ENCODE measurements at regions not wholly inside any gene's neighbourhood (a gene's known extent, or its start where the extent isn't known, plus 50 kb on each side); places are given as distances from the start of the nearest gene placed in this dataset.
A peak's percentile ranks its signal among the peaks of the same experiment; 100 is the strongest.
"Not testable (repeated sequence)": the region's sequence is repeated elsewhere in the genome, so short reads cannot be mapped to it uniquely, and the experiment has no call there.

GRCh38 chr19:33866696-33867095 is 70.0 kb downstream of the KCTD15 start:
- in situ Hi-C loops (cut with HindIII; ENCODE audit: low pct_unique_long_range_greater_than_20kb, low sequenced_read_pairs), result no loop called here
- no peak for DNase-seq (ENCODE audit: low read depth, low spot score)

GRCh38 chr19:33868076-33868735 is 71.5 kb downstream of the KCTD15 start:
- DNase-seq (ENCODE audit: low read depth, low spot score), result no peak
- in situ Hi-C loops (cut with HindIII; ENCODE audit: low pct_unique_long_range_greater_than_20kb, low sequenced_read_pairs), result no loop called here

GRCh38 chr19:33868788-33869412 is 72.2 kb downstream of the KCTD15 start:
- in situ Hi-C loops (cut with HindIII; ENCODE audit: low pct_unique_long_range_greater_than_20kb, low sequenced_read_pairs), result no loop called here
- DNase-seq (ENCODE audit: low read depth, low spot score), result peak; percentile 28

GRCh38 chr19:33870298-33870932 is 73.7 kb downstream of the KCTD15 start:
- DNase-seq (ENCODE audit: low read depth, low spot score); in situ Hi-C loops (cut with HindIII; ENCODE audit: low pct_unique_long_range_greater_than_20kb, low sequenced_read_pairs): not testable (repeated sequence)

GRCh38 chr19:33871605-33872004 is 74.9 kb downstream of the KCTD15 start:
- in situ Hi-C loops (cut with HindIII; ENCODE audit: low pct_unique_long_range_greater_than_20kb, low sequenced_read_pairs), result no loop called here
- DNase-seq (ENCODE audit: low read depth, low spot score), result no peak

GRCh38 chr19:33872445-33873320 is 76.0 kb downstream of the KCTD15 start:
- in situ Hi-C loops (cut with HindIII; ENCODE audit: low pct_unique_long_range_greater_than_20kb, low sequenced_read_pairs), result no loop called here
- no peak for DNase-seq (ENCODE audit: low read depth, low spot score)

GRCh38 chr19:33875071-33875470 is 78.4 kb downstream of the KCTD15 start:
- in situ Hi-C loops (cut with HindIII; ENCODE audit: low pct_unique_long_range_greater_than_20kb, low sequenced_read_pairs), result no loop called here
- no peak for DNase-seq (ENCODE audit: low read depth, low spot score)

GRCh38 chr19:33876192-33876591 is 79.5 kb downstream of the KCTD15 start:
- in situ Hi-C loops (cut with HindIII; ENCODE audit: low pct_unique_long_range_greater_than_20kb, low sequenced_read_pairs), result no loop called here
- no peak for DNase-seq (ENCODE audit: low read depth, low spot score)

GRCh38 chr19:33878030-33878544 is 81.4 kb downstream of the KCTD15 start:
- in situ Hi-C loops (cut with HindIII; ENCODE audit: low pct_unique_long_range_greater_than_20kb, low sequenced_read_pairs), result no loop called here
- peak; percentile 60 for DNase-seq (ENCODE audit: low read depth, low spot score)

- in situ Hi-C loops (cut with HindIII; ENCODE audit: low pct_unique_long_range_greater_than_20kb, low sequenced_read_pairs), result no loop called here
- DNase-seq (ENCODE audit: low read depth, low spot score), result no peak
These were observed 82.5 kb downstream of the KCTD15 start for GRCh38 chr19:33878910-33879810.

- in situ Hi-C loops (cut with HindIII; ENCODE audit: low pct_unique_long_range_greater_than_20kb, low sequenced_read_pairs), result no loop called here
- peak; percentile 91 for DNase-seq (ENCODE audit: low read depth, low spot score)
These were observed 83.3 kb downstream of the KCTD15 start for GRCh38 chr19:33879818-33880575.

- DNase-seq (ENCODE audit: low read depth, low spot score), result no peak
These were observed 87.3 kb downstream of the KCTD15 start for GRCh38 chr19:33883859-33884519.

GRCh38 chr19:33885236-33885635 is 88.6 kb downstream of the KCTD15 start:
- DNase-seq (ENCODE audit: low read depth, low spot score), result no peak
- in situ Hi-C loops (cut with HindIII; ENCODE audit: low pct_unique_long_range_greater_than_20kb, low sequenced_read_pairs), result no loop called here

More at GRCh38 chr19:33883859-33884519, 87.3 kb downstream of the KCTD15 start:
- in situ Hi-C loops (cut with HindIII; ENCODE audit: low pct_unique_long_range_greater_than_20kb, low sequenced_read_pairs), result no loop called here

- in situ Hi-C loops (cut with HindIII; ENCODE audit: low pct_unique_long_range_greater_than_20kb, low sequenced_read_pairs), result no loop called here
- DNase-seq (ENCODE audit: low read depth, low spot score), result no peak
These were observed 91.2 kb downstream of the KCTD15 start for GRCh38 chr19:33887891-33888290.

- no peak for DNase-seq (ENCODE audit: low read depth, low spot score)
These were observed 92.0 kb downstream of the KCTD15 start for GRCh38 chr19:33888665-33889064.

GRCh38 chr19:33890569-33890968 is 93.9 kb downstream of the KCTD15 start:
- no peak for DNase-seq (ENCODE audit: low read depth, low spot score)
- in situ Hi-C loops (cut with HindIII; ENCODE audit: low pct_unique_long_range_greater_than_20kb, low sequenced_read_pairs), result no loop called here

More at GRCh38 chr19:33888665-33889064, 92.0 kb downstream of the KCTD15 start:
- in situ Hi-C loops (cut with HindIII; ENCODE audit: low pct_unique_long_range_greater_than_20kb, low sequenced_read_pairs), result no loop called here
